Neural cell (in vitro differentiated cells): ENCODE measurements at regions not wholly inside any gene's neighbourhood (a gene's known extent, or its start where the extent isn't known, plus 50 kb on each side); places are given as distances from the start of the nearest gene placed in this dataset.

Source experiments
- H2AFZ ChIP-seq: fragments of 200-600, 300-800 bp; sonication (generic), shearing (Covaris generic); 2 replicates; pipeline ENCODE4 v1.6.0; 2014; ENCODE audit warnings: low read depth, mild to moderate bottlenecking, antibody characterized with exemption, low read length, moderate library complexity
- H3F3A ChIP-seq: fragments of 200-600 bp; shearing (Covaris generic); 2 replicates; pipeline ENCODE4 v1.6.1; 2016; ENCODE audit warnings: mild to moderate bottlenecking, moderate library complexity, mixed read lengths, antibody characterized with exemption, low read length; ENCODE audit not compliant: insufficient read depth, poor library complexity, severe bottlenecking
- H3K27ac ChIP-seq: fragments of 200-600, 300-800 bp; sonication (generic), shearing (Covaris generic); 2 replicates; pipeline ENCODE4 v1.5.1; 2014; ENCODE audit warnings: mild to moderate bottlenecking, low read length, moderate library complexity
- H3K27me3 ChIP-seq: fragments of 300-800, 200-600 bp; sonication (generic), shearing (Covaris generic); 2 replicates; pipeline ENCODE4 v1.6.0; 2014; ENCODE audit warnings: mild to moderate bottlenecking, low read depth, low read length, moderate library complexity; ENCODE audit not compliant: insufficient read depth
- H3K36me3 ChIP-seq: fragments of 300-800, 200-600 bp; sonication (generic), shearing (Covaris generic); 2 replicates; pipeline ENCODE4 v1.5.1; 2014; ENCODE audit warnings: mild to moderate bottlenecking, antibody characterized with exemption, low read length, moderate library complexity; ENCODE audit not compliant: insufficient read depth
- H3K4me2 ChIP-seq: fragments of 300-800, 200-600 bp; sonication (generic), shearing (Covaris generic); 2 replicates; pipeline ENCODE4 v1.6.0; 2014; ENCODE audit warnings: mild to moderate bottlenecking, low read length
- H3K4me3 ChIP-seq: fragments of 300-800, 200-600 bp; sonication (generic), shearing (Covaris generic); 2 replicates; pipeline ENCODE4 v1.5.1; 2014; ENCODE audit warnings: mild to moderate bottlenecking, low read length, moderate library complexity
- H3K79me2 ChIP-seq: fragments of 200-600 bp; shearing (Covaris generic); replicated peaks from 2 replicates; pipeline ENCODE4 v1.6.0; 2014; ENCODE audit warnings: mild to moderate bottlenecking, low read length, moderate library complexity; ENCODE audit not compliant: insufficient read depth
- H3K9ac ChIP-seq: fragments of 300-800, 200-600 bp; sonication (generic), shearing (Covaris generic); 2 replicates; pipeline ENCODE4 v1.6.1; 2016; ENCODE audit warnings: mild to moderate bottlenecking, low read length, mixed read lengths
- H3K9me2 ChIP-seq: fragments of 200-600 bp; shearing (Covaris generic); 2 replicates; pipeline ENCODE4 v1.6.1; 2016; ENCODE audit warnings: mild to moderate bottlenecking, low read length, mixed read lengths; ENCODE audit not compliant: insufficient read depth
- H3K9me3 ChIP-seq: fragments of 200-600, 300-800 bp; sonication (generic), shearing (Covaris generic); 2 replicates; pipeline ENCODE4 v1.6.1; 2016; ENCODE audit warnings: mild to moderate bottlenecking, mixed run types, low read length, moderate library complexity, mixed read lengths
- H4K20me1 ChIP-seq: fragments of 200-600 bp; shearing (Covaris generic); 2 replicates; pipeline ENCODE4 v1.6.1; 2016; ENCODE audit warnings: mild to moderate bottlenecking, mixed run types; ENCODE audit not compliant: insufficient read depth
- CTCF ChIP-seq: fragments of 450-650 bp; IDR thresholded peaks from 2 replicates; pipeline ENCODE4 v1.5.1; 2014; ENCODE audit warnings: antibody characterized with exemption, mild to moderate bottlenecking, moderate library complexity; ENCODE audit not compliant: poor library complexity, severe bottlenecking
- EP300 ChIP-seq: fragments of 450-650 bp; conservative IDR thresholded peaks from 2 replicates; pipeline ENCODE4 v1.6.1; 2014; ENCODE audit warnings: antibody characterized with exemption, mild to moderate bottlenecking, moderate library complexity; ENCODE audit not compliant: poor library complexity, severe bottlenecking
- EZH2 ChIP-seq: fragments of 200-600, 300-800 bp; shearing (Covaris generic), sonication (generic); IDR thresholded peaks from 2 replicates; pipeline ENCODE4 v1.6.1; 2014; ENCODE audit warnings: antibody characterized with exemption, low read length, borderline replicate concordance, mild to moderate bottlenecking; ENCODE audit not compliant: insufficient read depth, poor library complexity, severe bottlenecking
- MXI1 ChIP-seq: fragments of 450-650 bp; conservative IDR thresholded peaks from 2 replicates; pipeline ENCODE4 v1.6.1; 2014; ENCODE audit warnings: antibody characterized with exemption, mild to moderate bottlenecking; ENCODE audit not compliant: poor library complexity, severe bottlenecking
- POLR2AphosphoS5 ChIP-seq: IDR thresholded peaks from 2 replicates; pipeline ENCODE4 v1.6.1; 2012
- RAD21 ChIP-seq: fragments of 450-650 bp; conservative IDR thresholded peaks from 2 replicates; pipeline ENCODE4 v1.6.1; 2014; ENCODE audit warnings: antibody characterized with exemption, mild to moderate bottlenecking, moderate library complexity
- REST ChIP-seq: IDR thresholded peaks from 2 replicates; pipeline ENCODE4 v1.6.1; 2012; ENCODE audit warnings: borderline replicate concordance
- SMC3 ChIP-seq: fragments of 450-650 bp; conservative IDR thresholded peaks from 2 replicates; pipeline ENCODE4 v1.6.1; 2014; ENCODE audit warnings: antibody characterized with exemption, mild to moderate bottlenecking, moderate library complexity; ENCODE audit not compliant: poor library complexity
- TAF1 ChIP-seq: IDR thresholded peaks from 2 replicates; pipeline ENCODE4 v1.6.1; 2012; ENCODE audit warnings: low read depth

- H3K4me2 ChIP-seq, result no peak overlapping the region
- H3K27me3 ChIP-seq, result no peaks in the 10 kb centered on the region
- no peak for TF ChIP-seq EP300
- TF ChIP-seq CTCF, result no peak
- TF ChIP-seq TAF1, result no peak
- TF ChIP-seq MXI1, result no peak
- TF ChIP-seq EZH2, result no peak
- TF ChIP-seq SMC3, result no peak
- no peaks in the 10 kb centered on the region for H3K9me2 ChIP-seq
- no peaks in the 10 kb centered on the region for H4K20me1 ChIP-seq
- no peak overlapping the region for H3K27ac ChIP-seq
- no peak overlapping the region for H2AFZ ChIP-seq
- no peak overlapping the region for H3K4me3 ChIP-seq
- H3K79me2 ChIP-seq, result no peaks in the 10 kb centered on the region
- H3F3A ChIP-seq, result no peaks in the 10 kb centered on the region
- H3K36me3 ChIP-seq, result no peaks in the 10 kb centered on the region
- H3K9me3 ChIP-seq, result no peaks in the 10 kb centered on the region
- no peak overlapping the region for H3K9ac ChIP-seq
Measured at GRCh38 chr21:19878133-19878532, 1120.1 kb upstream of the NCAM2 start.

- no peaks in the 10 kb centered on the region for H3K79me2 ChIP-seq
- H3K9me3 ChIP-seq, result no peaks in the 10 kb centered on the region
- no peak overlapping the region for H3K4me3 ChIP-seq
- H3K9ac ChIP-seq, result no peak overlapping the region
- no peak overlapping the region for H3K4me2 ChIP-seq
- H3K27ac ChIP-seq, result no peak overlapping the region
- H3K9me2 ChIP-seq, result no peaks in the 10 kb centered on the region
- no peak overlapping the region for H2AFZ ChIP-seq
- H3F3A ChIP-seq, result no peaks in the 10 kb centered on the region
- no peaks in the 10 kb centered on the region for H3K27me3 ChIP-seq
- no peaks in the 10 kb centered on the region for H3K36me3 ChIP-seq
- no peaks in the 10 kb centered on the region for H4K20me1 ChIP-seq
- TF ChIP-seq RAD21 (no peak), MXI1 (no peak), EZH2 (no peak), CTCF (no peak), TAF1 (no peak), SMC3 (no peak), REST (no peak), EP300 (no peak), POLR2AphosphoS5 (no peak)
Measured at GRCh38 chr21:19899645-19900044, 1098.6 kb upstream of the NCAM2 start.
